HS-27A (cell line): ENCODE measurements at regions not wholly inside any gene's neighbourhood (a gene's known extent, or its start where the extent isn't known, plus 50 kb on each side); places are given as distances from the start of the nearest gene placed in this dataset.

ENCODE experiments used
- DNase-seq: peaks from one replicate; pipeline ENCODE4 v3.0.0-alpha.2; 2012; ENCODE audit warnings: low read depth, missing footprints

GRCh38 chr20:7708782-7709181 is 231.5 kb downstream of the HAO1 start:
- DNase-seq = no peak

GRCh38 chr20:7710440-7710839 is 229.8 kb downstream of the HAO1 start:
- no peak for DNase-seq

- DNase-seq = no peak
Measured at GRCh38 chr20:7712661-7713060, 227.6 kb downstream of the HAO1 start.

- DNase-seq = no peak
Measured at GRCh38 chr20:7714549-7714948, 225.7 kb downstream of the HAO1 start.

- no peak for DNase-seq
Measured at GRCh38 chr20:7716286-7716972, 223.8 kb downstream of the HAO1 start.

GRCh38 chr20:7722564-7722963 is 217.7 kb downstream of the HAO1 start:
- no peak for DNase-seq

GRCh38 chr20:7723284-7723683 is 217.0 kb downstream of the HAO1 start:
- DNase-seq = no peak

GRCh38 chr20:7728338-7728737 is 211.9 kb downstream of the HAO1 start:
- peak; percentile 39 for DNase-seq

- no peak for DNase-seq
Measured at GRCh38 chr20:7734216-7734615, 206.0 kb downstream of the HAO1 start.

GRCh38 chr20:7736336-7736735 is 203.9 kb downstream of the HAO1 start:
- no peak for DNase-seq

GRCh38 chr20:7741866-7742265 is 198.4 kb downstream of the HAO1 start:
- DNase-seq = no peak

GRCh38 chr20:7742479-7742878 is 197.8 kb downstream of the HAO1 start:
- peak; percentile 76 for DNase-seq

- DNase-seq = peak; percentile 91
Measured at GRCh38 chr20:7744411-7744810, 195.8 kb downstream of the HAO1 start.

- DNase-seq = no peak
Measured at GRCh38 chr20:7748624-7749023, 191.6 kb downstream of the HAO1 start.

- DNase-seq = no peak
Measured at GRCh38 chr20:7754102-7754501, 186.2 kb downstream of the HAO1 start.

- peak; percentile 39 for DNase-seq
Measured at GRCh38 chr20:7758406-7758805, 181.9 kb downstream of the HAO1 start.

- peak; percentile 68 for DNase-seq
Measured at GRCh38 chr20:7760247-7761031, 179.8 kb downstream of the HAO1 start.

- no peak for DNase-seq
Measured at GRCh38 chr20:7765221-7765620, 175.0 kb downstream of the HAO1 start.

GRCh38 chr20:7770046-7770445 is 170.2 kb downstream of the HAO1 start:
- no peak for DNase-seq

- DNase-seq = no peak
Measured at GRCh38 chr20:7770578-7770977, 169.7 kb downstream of the HAO1 start.

GRCh38 chr20:7772371-7772770 is 167.9 kb downstream of the HAO1 start:
- no peak for DNase-seq

- no peak for DNase-seq
Measured at GRCh38 chr20:7773511-7773910, 166.7 kb downstream of the HAO1 start.

GRCh38 chr20:7775072-7775471 is 165.2 kb downstream of the HAO1 start:
- no peak for DNase-seq

- no peak for DNase-seq
Measured at GRCh38 chr20:7776148-7776547, 164.1 kb downstream of the HAO1 start.
